HG03378 (cell line): ENCODE measurements at regions not wholly inside any gene's neighbourhood (a gene's known extent, or its start where the extent isn't known, plus 50 kb on each side); places are given as distances from the start of the nearest gene placed in this dataset.
"Not testable (repeated sequence)": the region's sequence is repeated elsewhere in the genome, so short reads cannot be mapped to it uniquely, and the experiment has no call there.

Source experiments
- ATAC-seq: cut with Tn5 transposase; IDR thresholded peaks from one replicate; pipeline ENCODE4 v1.9.1; 2021; ENCODE audit warnings: mild to moderate bottlenecking, moderate library complexity; ENCODE audit not compliant: unreplicated experiment

- ATAC-seq = no peak
These were observed 380.3 kb upstream of the SEMA3C start for GRCh38 chr7:81298951-81299666.

- no peak for ATAC-seq
These were observed 378.5 kb upstream of the SEMA3C start for GRCh38 chr7:81297317-81297716.

GRCh38 chr7:81296726-81297125 is 377.9 kb upstream of the SEMA3C start:
- no peak for ATAC-seq

- ATAC-seq = no peak
These were observed 376.2 kb upstream of the SEMA3C start for GRCh38 chr7:81294897-81295515.

GRCh38 chr7:81293806-81294205 is 375.0 kb upstream of the SEMA3C start:
- no peak for ATAC-seq

GRCh38 chr7:81286754-81287153 is 367.9 kb upstream of the SEMA3C start:
- not testable (repeated sequence) for ATAC-seq

GRCh38 chr7:81285142-81285871 is 366.5 kb upstream of the SEMA3C start:
- no peak for ATAC-seq

- no peak for ATAC-seq
These were observed 365.7 kb upstream of the SEMA3C start for GRCh38 chr7:81284576-81284975.

GRCh38 chr7:81280531-81280930 is 361.7 kb upstream of the SEMA3C start:
- no peak for ATAC-seq

GRCh38 chr7:81277691-81278090 is 358.8 kb upstream of the SEMA3C start:
- ATAC-seq = no peak

GRCh38 chr7:81273601-81274397 is 354.9 kb upstream of the SEMA3C start:
- no peak for ATAC-seq

- no peak for ATAC-seq
These were observed 353.3 kb upstream of the SEMA3C start for GRCh38 chr7:81272176-81272575.

- ATAC-seq = no peak
These were observed 349.7 kb upstream of the SEMA3C start for GRCh38 chr7:81268551-81268950.

GRCh38 chr7:81267508-81267907 is 348.7 kb upstream of the SEMA3C start:
- no peak for ATAC-seq

- no peak for ATAC-seq
These were observed 345.3 kb upstream of the SEMA3C start for GRCh38 chr7:81264116-81264515.

- ATAC-seq = no peak
These were observed 341.3 kb upstream of the SEMA3C start for GRCh38 chr7:81260152-81260551.

GRCh38 chr7:81256991-81257390 is 338.1 kb upstream of the SEMA3C start:
- no peak for ATAC-seq

GRCh38 chr7:81248420-81248819 is 329.6 kb upstream of the SEMA3C start:
- ATAC-seq = no peak

- not testable (repeated sequence) for ATAC-seq
These were observed 328.5 kb upstream of the SEMA3C start for GRCh38 chr7:81247364-81247763.

- no peak for ATAC-seq
These were observed 326.5 kb upstream of the SEMA3C start for GRCh38 chr7:81245353-81245752.

GRCh38 chr7:81244224-81244623 is 325.4 kb upstream of the SEMA3C start:
- ATAC-seq = no peak
